ENCODE measurements at regions not wholly inside any gene's neighbourhood (a gene's known extent, or its start where the extent isn't known, plus 50 kb on each side); places are given as distances from the start of the nearest gene placed in this dataset.

DNA sequence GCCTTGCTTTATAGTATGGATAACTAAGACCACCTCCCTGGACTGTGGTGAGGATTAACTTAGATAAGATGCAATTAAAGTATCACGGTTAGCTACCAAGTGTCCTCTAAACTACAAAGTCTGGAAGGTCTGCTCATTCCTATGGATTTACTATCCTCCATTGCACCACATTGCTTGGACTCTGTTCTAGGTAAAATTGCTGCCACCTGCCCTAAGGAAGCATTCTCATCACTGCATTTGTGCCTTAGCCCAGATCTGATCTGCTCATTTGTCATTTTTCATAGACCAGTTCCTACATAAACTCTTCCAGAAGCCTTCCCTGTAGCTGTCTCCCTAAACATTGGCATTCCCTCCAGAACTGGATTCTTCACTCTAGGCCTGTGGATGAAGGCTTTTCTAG is 380.0 kb downstream of the INSC start:
- no peak for ATAC-seq
- in situ Hi-C loops (cut with HindIII; ENCODE audit: extremely low pct_ligation_motif_present, low pct_unique_long_range_greater_than_20kb) = no loop called here
- Histone ChIP-seq H3K4me1 (ENCODE audit: insufficient read depth, low read length) (no peaks in the 10 kb centered on the region), H3K9ac (ENCODE audit: insufficient read depth, low read depth, low read length) (no peak overlapping the region), H3K4me2 (ENCODE audit: low read depth, low read length) (no peak overlapping the region), H3K79me2 (ENCODE audit: insufficient read depth, low read length) (no peaks in the 10 kb centered on the region), H4K20me1 (ENCODE audit: insufficient read depth, low read length) (no peaks in the 10 kb centered on the region), H3K36me3 (replicated peaks in 1 of 2; ENCODE audit: control insufficient read depth in 1 of 2, insufficient read depth in 2 of 2, low read length in 2 of 2) (no peaks in the 10 kb centered on the region), H3K27me3 (ENCODE audit: control insufficient read depth in 1 of 2, insufficient read depth in 2 of 2, low read length in 2 of 2) (no peaks in the 10 kb centered on the region), H3K27ac (ENCODE audit: extremely low read length, insufficient read depth, low read length) (no peak overlapping the region), H2AFZ (ENCODE audit: low read length) (no peak overlapping the region), H3K4me3 (replicated peaks in 1 of 3; ENCODE audit: insufficient read depth in 1 of 3, low read depth in 2 of 3, low read length in 3 of 3) (no peak overlapping the region), H3K9me3 (ENCODE audit: low read length) (no peaks in the 10 kb centered on the region)
- no peak for DNase-seq (ENCODE audit: low spot score)
- WGBS (ENCODE audit: low lambda C conversion rate) = 0% methylated on average over 1 of the region's 1 CpG
- CTCF ChIA-PET (ENCODE audit: low intra/inter-chr PET ratio, low total read pairs) = no interaction called here
- intact Hi-C loops (cut with micrococcal nuclease; ENCODE audit: unreplicated experiment) = no loop called here
- FAIRE-seq = no peak
- TF ChIP-seq, protein P1, sequence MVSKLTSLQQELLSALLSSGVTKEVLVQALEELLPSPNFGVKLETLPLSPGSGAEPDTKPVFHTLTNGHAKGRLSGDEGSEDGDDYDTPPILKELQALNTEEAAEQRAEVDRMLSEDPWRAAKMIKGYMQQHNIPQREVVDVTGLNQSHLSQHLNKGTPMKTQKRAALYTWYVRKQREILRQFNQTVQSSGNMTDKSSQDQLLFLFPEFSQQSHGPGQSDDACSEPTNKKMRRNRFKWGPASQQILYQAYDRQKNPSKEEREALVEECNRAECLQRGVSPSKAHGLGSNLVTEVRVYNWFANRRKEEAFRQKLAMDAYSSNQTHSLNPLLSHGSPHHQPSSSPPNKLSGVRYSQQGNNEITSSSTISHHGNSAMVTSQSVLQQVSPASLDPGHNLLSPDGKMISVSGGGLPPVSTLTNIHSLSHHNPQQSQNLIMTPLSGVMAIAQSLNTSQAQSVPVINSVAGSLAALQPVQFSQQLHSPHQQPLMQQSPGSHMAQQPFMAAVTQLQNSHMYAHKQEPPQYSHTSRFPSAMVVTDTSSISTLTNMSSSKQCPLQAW (CRISPR knock-in tag; IDR thresholded peaks at IDR 0.05) = no peak
- TF ChIP-seq PPARG (CRISPR knock-in tag; conservative IDR thresholded peaks at IDR 0.05) = no peak
- TF ChIP-seq BCL6 (CRISPR knock-in tag; IDR thresholded peaks at IDR 0.05) = no peak
- BruUV-seq (replicated peaks) = no TSS peak
- POLR2A ChIA-PET = no interaction called here

DNA sequence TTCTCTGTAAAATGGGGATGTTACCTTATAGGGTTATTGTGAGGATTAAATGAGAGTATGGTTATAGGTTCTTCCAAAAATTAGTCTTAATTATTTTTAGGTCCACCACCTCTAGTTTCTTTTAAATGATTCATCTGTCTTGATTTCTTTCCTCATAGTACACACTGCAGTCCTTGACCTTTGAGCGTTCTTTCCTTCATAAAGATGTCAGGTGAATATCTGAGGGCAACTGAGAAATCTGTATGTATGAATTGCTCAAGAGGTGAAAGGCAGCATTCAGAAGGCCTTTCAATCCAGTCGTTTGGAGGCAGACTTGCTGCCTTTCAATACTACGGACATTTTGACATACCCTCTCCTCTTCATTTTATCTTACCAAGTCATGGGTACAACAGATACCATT is 380.7 kb downstream of the INSC start:
- ATAC-seq (no peak), DNase-seq (ENCODE audit: low spot score) (no peak), FAIRE-seq (no peak)
- Histone ChIP-seq H3K27ac (ENCODE audit: extremely low read length, insufficient read depth, low read length) (no peak overlapping the region), H3K9me3 (ENCODE audit: low read length) (no peaks in the 10 kb centered on the region), H3K4me2 (ENCODE audit: low read depth, low read length) (no peak overlapping the region), H4K20me1 (ENCODE audit: insufficient read depth, low read length) (no peaks in the 10 kb centered on the region), H2AFZ (ENCODE audit: low read length) (no peak overlapping the region), H3K36me3 (replicated peaks in 1 of 2; ENCODE audit: control insufficient read depth in 1 of 2, insufficient read depth in 2 of 2, low read length in 2 of 2) (no peaks in the 10 kb centered on the region), H3K79me2 (ENCODE audit: insufficient read depth, low read length) (no peaks in the 10 kb centered on the region), H3K4me3 (replicated peaks in 1 of 3; ENCODE audit: insufficient read depth in 1 of 3, low read depth in 2 of 3, low read length in 3 of 3) (no peak overlapping the region), H3K4me1 (ENCODE audit: insufficient read depth, low read length) (no peaks in the 10 kb centered on the region), H3K9ac (ENCODE audit: insufficient read depth, low read depth, low read length) (no peak overlapping the region), H3K27me3 (ENCODE audit: control insufficient read depth in 1 of 2, insufficient read depth in 2 of 2, low read length in 2 of 2) (no peaks in the 10 kb centered on the region)
- 5% methylated on average over 3 of the region's 3 CpGs for WGBS (ENCODE audit: low lambda C conversion rate)
- POLR2A ChIA-PET = no interaction called here
- in situ Hi-C loops (cut with HindIII; ENCODE audit: extremely low pct_ligation_motif_present, low pct_unique_long_range_greater_than_20kb) (no loop called here), intact Hi-C loops (cut with micrococcal nuclease; ENCODE audit: unreplicated experiment) (no loop called here)
- BruUV-seq (replicated peaks) = no TSS peak
- CTCF ChIA-PET (ENCODE audit: low intra/inter-chr PET ratio, low total read pairs) = no interaction called here
- no peak for TF ChIP-seq SP2 (CRISPR knock-in tag; IDR thresholded peaks at IDR 0.05)
- TF ChIP-seq, protein P2, sequence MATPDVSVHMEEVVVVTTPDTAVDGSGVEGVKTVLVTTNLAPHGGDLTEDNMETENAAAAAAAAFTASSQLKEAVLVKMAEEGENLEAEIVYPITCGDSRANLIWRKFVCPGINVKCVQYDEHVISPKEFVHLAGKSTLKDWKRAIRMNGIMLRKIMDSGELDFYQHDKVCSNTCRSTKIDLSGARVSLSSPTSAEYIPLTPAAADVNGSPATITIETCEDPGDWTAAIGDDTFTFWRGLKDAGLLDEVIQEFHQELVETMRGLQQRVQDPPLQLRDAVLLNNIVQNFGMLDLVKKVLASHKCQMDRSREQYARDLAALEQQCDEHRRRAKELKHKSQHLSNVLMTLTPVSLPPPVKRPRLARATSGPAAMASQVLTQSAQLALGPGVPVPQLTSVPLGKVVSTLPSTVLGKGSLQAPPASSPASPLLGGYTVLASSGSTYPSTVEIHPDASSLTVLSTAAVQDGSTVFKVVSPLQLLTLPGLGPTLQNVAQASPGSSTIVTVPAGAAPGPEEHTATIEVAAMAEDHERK (CRISPR knock-in tag; IDR thresholded peaks at IDR 0.05; ENCODE audit: low read depth) = no peak
- TF ChIP-seq, protein P3, sequence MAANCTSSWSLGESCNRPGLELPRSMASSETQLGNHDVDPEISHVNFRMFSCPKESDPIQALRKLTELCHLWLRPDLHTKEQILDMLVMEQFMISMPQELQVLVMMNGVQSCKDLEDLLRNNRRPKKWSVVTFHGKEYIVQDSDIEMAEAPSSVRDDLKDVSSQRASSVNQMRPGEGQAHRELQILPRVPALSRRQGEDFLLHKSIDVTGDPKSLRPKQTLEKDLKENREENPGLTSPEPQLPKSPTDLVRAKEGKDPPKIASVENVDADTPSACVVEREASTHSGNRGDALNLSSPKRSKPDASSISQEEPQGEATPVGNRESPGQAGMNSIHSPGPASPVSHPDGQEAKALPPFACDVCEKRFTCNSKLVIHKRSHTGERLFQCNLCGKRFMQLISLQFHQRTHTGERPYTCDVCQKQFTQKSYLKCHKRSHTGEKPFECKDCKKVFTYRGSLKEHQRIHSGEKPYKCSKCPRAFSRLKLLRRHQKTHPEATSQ (CRISPR knock-in tag; IDR thresholded peaks at IDR 0.05; ENCODE audit: borderline replicate concordance) = no peak
- TF ChIP-seq, protein P4, sequence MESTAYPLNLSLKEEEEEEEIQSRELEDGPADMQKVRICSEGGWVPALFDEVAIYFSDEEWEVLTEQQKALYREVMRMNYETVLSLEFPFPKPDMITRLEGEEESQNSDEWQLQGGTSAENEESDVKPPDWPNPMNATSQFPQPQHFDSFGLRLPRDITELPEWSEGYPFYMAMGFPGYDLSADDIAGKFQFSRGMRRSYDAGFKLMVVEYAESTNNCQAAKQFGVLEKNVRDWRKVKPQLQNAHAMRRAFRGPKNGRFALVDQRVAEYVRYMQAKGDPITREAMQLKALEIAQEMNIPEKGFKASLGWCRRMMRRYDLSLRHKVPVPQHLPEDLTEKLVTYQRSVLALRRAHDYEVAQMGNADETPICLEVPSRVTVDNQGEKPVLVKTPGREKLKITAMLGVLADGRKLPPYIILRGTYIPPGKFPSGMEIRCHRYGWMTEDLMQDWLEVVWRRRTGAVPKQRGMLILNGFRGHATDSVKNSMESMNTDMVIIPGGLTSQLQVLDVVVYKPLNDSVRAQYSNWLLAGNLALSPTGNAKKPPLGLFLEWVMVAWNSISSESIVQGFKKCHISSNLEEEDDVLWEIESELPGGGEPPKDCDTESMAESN (CRISPR knock-in tag; conservative IDR thresholded peaks at IDR 0.05) = no peak
- TF ChIP-seq, protein P5, sequence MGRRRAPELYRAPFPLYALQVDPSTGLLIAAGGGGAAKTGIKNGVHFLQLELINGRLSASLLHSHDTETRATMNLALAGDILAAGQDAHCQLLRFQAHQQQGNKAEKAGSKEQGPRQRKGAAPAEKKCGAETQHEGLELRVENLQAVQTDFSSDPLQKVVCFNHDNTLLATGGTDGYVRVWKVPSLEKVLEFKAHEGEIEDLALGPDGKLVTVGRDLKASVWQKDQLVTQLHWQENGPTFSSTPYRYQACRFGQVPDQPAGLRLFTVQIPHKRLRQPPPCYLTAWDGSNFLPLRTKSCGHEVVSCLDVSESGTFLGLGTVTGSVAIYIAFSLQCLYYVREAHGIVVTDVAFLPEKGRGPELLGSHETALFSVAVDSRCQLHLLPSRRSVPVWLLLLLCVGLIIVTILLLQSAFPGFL (CRISPR knock-in tag; IDR thresholded peaks at IDR 0.05) = no peak
- TF ChIP-seq PCBP1 (IDR thresholded peaks at IDR 0.05; ENCODE audit: borderline replicate concordance, low read depth, low read length) = no peak
- TF ChIP-seq EED (CRISPR knock-in tag; IDR thresholded peaks at IDR 0.05) = no peak
- TF ChIP-seq KLF9 (CRISPR knock-in tag; IDR thresholded peaks at IDR 0.05; ENCODE audit: low read depth) = no peak
- no peak for TF ChIP-seq SMYD3 (CRISPR knock-in tag; IDR thresholded peaks at IDR 0.05)
